ENCODE measurements at regions not wholly inside any gene's neighbourhood (a gene's known extent, or its start where the extent isn't known, plus 50 kb on each side); places are given as distances from the start of the nearest gene placed in this dataset.

DNA sequence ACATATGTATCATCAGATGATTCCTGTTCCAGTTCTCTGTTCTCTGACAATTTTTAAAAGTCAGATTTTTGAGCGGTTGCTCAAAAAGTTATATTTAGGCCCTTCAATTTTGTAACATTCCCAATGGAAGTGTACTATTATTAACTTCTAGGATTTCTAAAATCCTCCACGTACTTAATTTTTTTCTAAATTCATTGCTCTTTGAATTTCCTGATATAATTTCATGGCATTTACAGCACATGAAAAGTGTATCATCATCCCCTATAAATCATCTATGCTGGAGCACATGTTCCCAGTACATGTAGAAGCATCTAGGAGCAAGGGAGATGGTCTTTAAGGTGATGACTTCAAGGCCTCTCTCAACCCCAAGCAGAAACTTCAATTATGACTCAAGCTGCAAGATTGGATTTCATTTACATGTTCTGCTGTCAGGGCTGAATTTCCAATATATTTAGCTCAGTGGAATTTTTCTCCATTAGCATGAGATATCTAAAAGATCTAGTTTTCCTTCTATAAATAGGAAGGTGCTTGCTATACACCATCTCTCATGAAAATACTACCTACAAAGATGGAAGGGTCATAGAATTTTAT is 392.8 kb upstream of the MIR17HG start:
- no peaks in the 10 kb centered on the region for H3K27me3 ChIP-seq (ENCODE audit: low read length)
- no peak overlapping the region for H2AFZ ChIP-seq (ENCODE audit: low read depth, low read length, severe bottlenecking)
- no peaks in the 10 kb centered on the region for H3K36me3 ChIP-seq (ENCODE audit: low read length)
- H3K4me2 ChIP-seq (ENCODE audit: low read depth, low read length, poor library complexity, severe bottlenecking): no peak overlapping the region
- no peak overlapping the region for H3K4me3 ChIP-seq (ENCODE audit: insufficient read depth, low read length, poor library complexity, severe bottlenecking)
- no peaks in the 10 kb centered on the region for H3K9me2 ChIP-seq (replicated peaks; ENCODE audit: insufficient read depth, low read length)
- H3F3A ChIP-seq (ENCODE audit: insufficient read depth): no peaks in the 10 kb centered on the region
- no peaks in the 10 kb centered on the region for H3K9me3 ChIP-seq (ENCODE audit: insufficient read depth, low read length)
- no peak for TF ChIP-seq EZH2phosphoT487 (conservative IDR thresholded peaks at IDR 0.05; ENCODE audit: low read length)
- no peak for TF ChIP-seq CTCF (IDR thresholded peaks at IDR 0.05; ENCODE audit: insufficient read depth, low read length, poor library complexity, severe bottlenecking)
- no peaks in the 10 kb centered on the region for H4K20me1 ChIP-seq (ENCODE audit: low read depth, low read length)
- no peaks in the 10 kb centered on the region for H3K79me2 ChIP-seq (ENCODE audit: insufficient read depth, low read length)
- no peak overlapping the region for H3K9ac ChIP-seq (ENCODE audit: low read length)
- H3K27ac ChIP-seq (ENCODE audit: low read depth, low read length): no peak overlapping the region

DNA sequence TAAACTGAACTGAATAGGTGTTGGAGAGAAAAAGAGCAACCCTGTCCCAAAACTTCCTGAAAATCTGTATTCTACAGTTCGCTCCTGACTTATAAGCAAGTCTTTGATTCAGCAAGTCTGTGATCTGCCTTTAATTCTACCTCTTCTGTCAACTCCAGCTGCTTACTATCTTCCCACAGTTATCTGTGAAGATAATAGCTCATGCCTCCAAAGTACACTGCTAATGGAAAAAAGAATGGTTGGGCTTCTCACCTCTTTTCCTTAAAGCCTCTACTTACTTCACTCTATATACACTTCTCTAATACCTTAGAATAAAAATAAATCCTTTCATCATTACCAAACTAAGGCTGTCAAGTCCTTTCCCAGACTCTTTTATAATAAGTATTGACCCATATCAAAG is 391.5 kb upstream of the MIR17HG start:
- H4K20me1 ChIP-seq (ENCODE audit: low read depth, low read length): no peaks in the 10 kb centered on the region
- no peaks in the 10 kb centered on the region for H3F3A ChIP-seq (ENCODE audit: insufficient read depth)
- TF ChIP-seq CTCF (IDR thresholded peaks at IDR 0.05; ENCODE audit: insufficient read depth, low read length, poor library complexity, severe bottlenecking) (no peak), EZH2phosphoT487 (conservative IDR thresholded peaks at IDR 0.05; ENCODE audit: low read length) (no peak)
- H3K79me2 ChIP-seq (ENCODE audit: insufficient read depth, low read length): no peaks in the 10 kb centered on the region
- no peak overlapping the region for H3K4me2 ChIP-seq (ENCODE audit: low read depth, low read length, poor library complexity, severe bottlenecking)
- H2AFZ ChIP-seq (ENCODE audit: low read depth, low read length, severe bottlenecking): no peak overlapping the region
- H3K9me2 ChIP-seq (replicated peaks; ENCODE audit: insufficient read depth, low read length): no peaks in the 10 kb centered on the region
- no peak overlapping the region for H3K4me3 ChIP-seq (ENCODE audit: insufficient read depth, low read length, poor library complexity, severe bottlenecking)
- no peak overlapping the region for H3K9ac ChIP-seq (ENCODE audit: low read length)
- no peaks in the 10 kb centered on the region for H3K36me3 ChIP-seq (ENCODE audit: low read length)
- no peak overlapping the region for H3K27ac ChIP-seq (ENCODE audit: low read depth, low read length)
- H3K27me3 ChIP-seq (ENCODE audit: low read length): no peaks in the 10 kb centered on the region
- no peaks in the 10 kb centered on the region for H3K9me3 ChIP-seq (ENCODE audit: insufficient read depth, low read length)

GRCh38 chr13:90958866-90959265 is 388.6 kb upstream of the MIR17HG start:
- Histone ChIP-seq H3K36me3 (ENCODE audit: low read length) (no peaks in the 10 kb centered on the region), H3K9me3 (ENCODE audit: insufficient read depth, low read length) (no peaks in the 10 kb centered on the region), H3K9me2 (replicated peaks; ENCODE audit: insufficient read depth, low read length) (no peaks in the 10 kb centered on the region), H3K4me3 (ENCODE audit: insufficient read depth, low read length, poor library complexity, severe bottlenecking) (no peak overlapping the region), H3K27me3 (ENCODE audit: low read length) (no peaks in the 10 kb centered on the region), H3K4me2 (ENCODE audit: low read depth, low read length, poor library complexity, severe bottlenecking) (no peak overlapping the region), H4K20me1 (ENCODE audit: low read depth, low read length) (no peaks in the 10 kb centered on the region), H3K27ac (ENCODE audit: low read depth, low read length) (no peak overlapping the region), H3K9ac (ENCODE audit: low read length) (no peak overlapping the region), H2AFZ (ENCODE audit: low read depth, low read length, severe bottlenecking) (no peak overlapping the region), H3F3A (ENCODE audit: insufficient read depth) (no peaks in the 10 kb centered on the region), H3K79me2 (ENCODE audit: insufficient read depth, low read length) (no peaks in the 10 kb centered on the region)
- TF ChIP-seq EZH2phosphoT487 (conservative IDR thresholded peaks at IDR 0.05; ENCODE audit: low read length) (no peak), CTCF (IDR thresholded peaks at IDR 0.05; ENCODE audit: insufficient read depth, low read length, poor library complexity, severe bottlenecking) (no peak)
